ENCODE measurements at regions not wholly inside any gene's neighbourhood (a gene's known extent, or its start where the extent isn't known, plus 50 kb on each side); places are given as distances from the start of the nearest gene placed in this dataset.
A peak's percentile ranks its signal among the peaks of the same experiment; 100 is the strongest.
"Not testable (repeated sequence)": the region's sequence is repeated elsewhere in the genome, so short reads cannot be mapped to it uniquely, and the experiment has no call there.

DNA sequence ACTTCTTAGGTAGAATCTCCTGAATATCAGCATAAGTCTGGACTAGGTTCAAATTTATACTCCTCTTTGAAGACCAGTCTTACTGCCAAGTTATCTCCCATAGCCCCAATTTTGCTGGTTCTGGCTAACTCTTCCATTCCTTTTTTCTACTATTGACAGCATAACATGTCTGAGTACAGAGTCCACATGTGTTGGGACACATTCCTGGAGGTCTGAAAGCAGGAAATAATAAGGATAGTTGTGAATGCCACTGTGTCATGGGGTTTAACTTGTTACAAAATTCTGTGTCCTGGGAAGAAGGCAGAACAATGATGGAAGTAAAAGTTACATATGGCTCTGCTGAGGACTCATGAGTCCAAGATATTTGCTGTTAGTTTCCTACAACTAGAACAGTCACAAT lies 57.4 kb upstream of the ZBTB20 start:
- TF ChIP-seq, protein P1, sequence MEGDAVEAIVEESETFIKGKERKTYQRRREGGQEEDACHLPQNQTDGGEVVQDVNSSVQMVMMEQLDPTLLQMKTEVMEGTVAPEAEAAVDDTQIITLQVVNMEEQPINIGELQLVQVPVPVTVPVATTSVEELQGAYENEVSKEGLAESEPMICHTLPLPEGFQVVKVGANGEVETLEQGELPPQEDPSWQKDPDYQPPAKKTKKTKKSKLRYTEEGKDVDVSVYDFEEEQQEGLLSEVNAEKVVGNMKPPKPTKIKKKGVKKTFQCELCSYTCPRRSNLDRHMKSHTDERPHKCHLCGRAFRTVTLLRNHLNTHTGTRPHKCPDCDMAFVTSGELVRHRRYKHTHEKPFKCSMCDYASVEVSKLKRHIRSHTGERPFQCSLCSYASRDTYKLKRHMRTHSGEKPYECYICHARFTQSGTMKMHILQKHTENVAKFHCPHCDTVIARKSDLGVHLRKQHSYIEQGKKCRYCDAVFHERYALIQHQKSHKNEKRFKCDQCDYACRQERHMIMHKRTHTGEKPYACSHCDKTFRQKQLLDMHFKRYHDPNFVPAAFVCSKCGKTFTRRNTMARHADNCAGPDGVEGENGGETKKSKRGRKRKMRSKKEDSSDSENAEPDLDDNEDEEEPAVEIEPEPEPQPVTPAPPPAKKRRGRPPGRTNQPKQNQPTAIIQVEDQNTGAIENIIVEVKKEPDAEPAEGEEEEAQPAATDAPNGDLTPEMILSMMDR (IDR thresholded peaks at IDR 0.05): no peak
- Histone ChIP-seq H3K27ac (no peak overlapping the region), H3K9me3 (no peaks in the 10 kb centered on the region), H3K4me1 (no peaks in the 10 kb centered on the region), H3K36me3 (no peaks in the 10 kb centered on the region), H3K4me3 (no peak overlapping the region), H3K27me3 (no peaks in the 10 kb centered on the region)
- no peak for DNase-seq
- intact Hi-C loops (cut with DNase I): no loop called here
- no peak for ATAC-seq

DNA sequence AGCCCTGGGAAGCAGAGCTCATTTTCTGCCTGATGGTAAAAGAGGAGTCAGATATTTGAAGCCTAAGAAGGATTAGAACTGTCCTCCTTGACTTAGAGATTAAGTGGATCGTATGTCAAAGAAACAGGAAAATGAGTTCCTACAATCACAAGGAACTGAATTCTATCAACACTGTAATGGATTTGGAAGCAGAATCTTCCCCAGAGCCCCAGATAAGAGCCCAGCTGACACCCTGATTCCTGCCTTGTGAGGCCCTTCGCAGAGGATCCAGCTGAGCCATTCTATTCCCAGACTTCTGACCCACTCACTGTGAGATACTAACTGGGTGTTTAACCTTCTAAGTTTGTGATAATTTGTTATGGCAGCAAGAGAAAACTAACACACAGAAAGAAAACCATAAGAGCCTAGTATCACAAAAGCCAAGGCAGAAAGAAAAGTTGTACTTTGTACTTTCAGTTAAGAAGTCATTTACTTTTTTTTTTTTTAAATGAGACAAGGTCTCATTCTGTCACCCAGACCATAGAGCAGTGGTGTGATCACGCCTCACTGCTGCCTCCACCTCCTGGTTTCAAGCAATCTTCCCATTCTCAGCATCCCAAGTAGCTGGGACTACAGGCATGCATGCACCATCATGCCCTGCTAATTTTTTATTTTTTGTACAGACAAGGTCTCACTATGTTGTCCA lies 61.1 kb upstream of the ZBTB20 start:
- intact Hi-C loops (cut with DNase I): no loop called here
- ATAC-seq (no peak), DNase-seq (no peak)
- no peaks in the 10 kb centered on the region for H3K36me3 ChIP-seq
- H3K27ac ChIP-seq: no peak overlapping the region
- H3K4me1 ChIP-seq: no peaks in the 10 kb centered on the region
- no peaks in the 10 kb centered on the region for H3K27me3 ChIP-seq
- TF ChIP-seq, protein P1 (IDR thresholded peaks at IDR 0.05): no peak
- no peak overlapping the region for H3K4me3 ChIP-seq
- H3K9me3 ChIP-seq: no peaks in the 10 kb centered on the region

DNA sequence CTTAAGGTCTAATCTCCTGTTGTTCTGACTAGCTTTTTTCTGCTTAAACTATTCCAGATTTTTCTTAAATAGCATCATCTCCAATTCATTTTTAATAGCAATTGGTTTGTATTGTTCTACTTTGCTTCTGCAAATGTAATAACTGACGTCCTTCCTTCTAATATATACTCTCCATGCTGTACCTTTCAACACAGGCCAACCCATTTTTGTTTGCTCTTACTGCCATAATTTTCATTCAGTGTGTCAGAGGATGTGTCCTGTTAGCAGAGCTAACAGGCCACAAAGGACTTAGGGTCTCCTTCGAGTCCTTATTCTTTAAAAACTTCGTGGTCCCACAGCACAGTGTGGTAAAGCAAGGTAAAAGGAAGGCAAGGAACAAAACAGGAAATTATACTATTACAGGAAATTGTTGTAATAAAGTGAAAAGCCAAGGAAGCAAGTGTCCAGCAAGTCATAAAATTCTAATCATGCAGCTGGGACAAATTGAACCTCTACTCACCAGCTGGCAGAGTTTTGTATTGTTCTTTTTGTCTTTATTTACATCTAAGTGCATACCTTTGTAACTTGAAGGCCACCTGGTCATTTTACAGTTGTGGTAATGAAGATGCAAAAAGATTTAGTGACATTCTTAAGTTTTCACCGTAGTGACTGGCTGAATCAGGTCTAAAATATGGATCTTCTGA lies 64.9 kb upstream of the ZBTB20 start:
- no peaks in the 10 kb centered on the region for H3K36me3 ChIP-seq
- ATAC-seq (no peak), DNase-seq (no peak)
- H3K27ac ChIP-seq: peak overlapping the region in 1 of 2 donors; percentile 61
- H3K9me3 ChIP-seq: no peaks in the 10 kb centered on the region
- no peaks in the 10 kb centered on the region for H3K4me1 ChIP-seq
- TF ChIP-seq, protein P1 (IDR thresholded peaks at IDR 0.05): no peak
- H3K27me3 ChIP-seq: no peaks in the 10 kb centered on the region
- intact Hi-C loops (cut with DNase I): loop anchor here in 1 of 2 donors (10.0 kb wide), 2 partner anchors 483 to 603 kb away; no protein-coding TSS in a partner anchor
- H3K4me3 ChIP-seq: no peak overlapping the region

- Histone ChIP-seq H3K27me3 (no peaks in the 10 kb centered on the region), H3K4me3 (no peak overlapping the region), H3K9me3 (no peaks in the 10 kb centered on the region), H3K36me3 (no peaks in the 10 kb centered on the region), H3K27ac (peak overlapping the region in 1 of 2 donors; percentile 61), H3K4me1 (no peaks in the 10 kb centered on the region)
- TF ChIP-seq, protein P1 (IDR thresholded peaks at IDR 0.05): no peak
- ATAC-seq (no peak), DNase-seq (no peak)
- intact Hi-C loops (cut with DNase I): loop anchor here in 1 of 2 donors (10.0 kb wide), 2 partner anchors 482 to 602 kb away; no protein-coding TSS in a partner anchor
These were observed 65.5 kb upstream of the ZBTB20 start for GRCh38 chr3:115212615-115213014.

GRCh38 chr3:115213052-115213451 lies 66.0 kb upstream of the ZBTB20 start:
- not testable (repeated sequence) for ATAC-seq, H3K9me3 ChIP-seq, H3K4me3 ChIP-seq, H3K4me1 ChIP-seq, DNase-seq, H3K27me3 ChIP-seq, H3K36me3 ChIP-seq
- intact Hi-C loops (cut with DNase I): loop anchor here in 1 of 2 donors (10.0 kb wide), 2 partner anchors 482 to 602 kb away; no protein-coding TSS in a partner anchor
- peak overlapping the region in 1 of 2 donors; percentile 61 for H3K27ac ChIP-seq
